Psoas muscle (tissue), 7 donors: ENCODE measurements at regions not wholly inside any gene's neighbourhood (a gene's known extent, or its start where the extent isn't known, plus 50 kb on each side); places are given as distances from the start of the nearest gene placed in this dataset.
A peak's percentile ranks its signal among the peaks of the same experiment; 100 is the strongest.

Experiments
- ATAC-seq, 4 donors: fragments of 200-7000 bp; cut with Tn5 transposase; one replicate each; pipeline ENCODE4 v1.9.1; 2020; ENCODE audit warnings: moderate library complexity in 3 of 4, mild to moderate bottlenecking in 2 of 4
- DNase-seq, 2 donors: peaks; one replicate each; pipeline ENCODE4 v3.0.0-alpha.2; 2020
- H3K27ac ChIP-seq: fragments of 200-600 bp; one replicate; pipeline ENCODE4 v1.8.0; 2022
- H3K27me3 ChIP-seq, 3 donors: fragments of 200-600 bp in 1 of 3; one replicate each; pipeline versions ENCODE4 v1.6.1 to v1.8.0; 2013 to 2022; ENCODE audit warnings: low read length in 2 of 3, mild to moderate bottlenecking in 2 of 3, moderate library complexity in 1 of 3; ENCODE audit not compliant: insufficient read depth in 3 of 3
- H3K36me3 ChIP-seq, 2 donors: fragments of 200-600 bp in 1 of 2; one replicate each; pipeline versions ENCODE4 v1.6.1 to v1.8.0; 2013 to 2022; ENCODE audit warnings: low read depth in 1 of 2, mild to moderate bottlenecking in 1 of 2, moderate library complexity in 1 of 2; ENCODE audit not compliant: insufficient read depth in 1 of 2
- H3K4me1 ChIP-seq: fragments of 200-600 bp; one replicate; pipeline ENCODE4 v1.8.0; 2022
- H3K4me3 ChIP-seq: fragments of 200-600 bp; one replicate; pipeline ENCODE4 v1.8.0; 2022; ENCODE audit warnings: mild to moderate bottlenecking
- H3K9me3 ChIP-seq: fragments of 200-600 bp; one replicate; pipeline ENCODE4 v1.8.0; 2022
- CTCF ChIP-seq: fragments of 200-600 bp; IDR thresholded peaks from one replicate; pipeline ENCODE4 v1.8.0; 2022; ENCODE audit warnings: antibody characterized with exemption
- WGBS, 3 donors: extraction: QIAGEN DNeasy Blood & Tissue Kit; methylation state at CpG; one replicate each; pipeline versions ENCODE4 v1.1.6 to v1.1.7; 2013; 5-methylcytosine and 5-hydroxymethylcytosine counted together
- intact Hi-C, 2 donors: fragments of 100-400 bp; cut with DNase I; formaldehyde crosslinking; loops; one replicate each; pipeline versions ENCODE4 v1.11.0 to v1.14.2; 2022
- donor health status: healthy with polysubstance abuse.
- donor health status: DM: no; HTN: no; CAD: no; lungs with moderate emphysema.
- donor health status: Bipolar disorder and iron deficiency.
- donor health status: healthy.
- donor health status: DM: yes; HTN: yes; CAD: no.
- donor health status: DM: no; HTN: no; CAD: no.
- donor health status: DM: yes; HTN: yes; CAD: no.

- ATAC-seq (peak in 1 of 4 donors; percentile 43), DNase-seq (no peak)
- TF ChIP-seq CTCF, result no peak
- H3K36me3 ChIP-seq, result no peaks in the 10 kb centered on the region
- WGBS, 3 donors, result 10 to 45% (median 41%) methylated on average over 1 of the region's 1 CpG
- intact Hi-C loops, result no loop called here
- no peak overlapping the region for H3K27ac ChIP-seq
- H3K4me3 ChIP-seq, result no peak overlapping the region
- no peaks in the 10 kb centered on the region for H3K27me3 ChIP-seq
- no peaks in the 10 kb centered on the region for H3K9me3 ChIP-seq
- H3K4me1 ChIP-seq, result no peaks in the 10 kb centered on the region
Observed at GRCh38 chr4:110900213-110900769, 277.4 kb upstream of the PITX2 start.

GRCh38 chr4:110902500-110902899, 279.6 kb upstream of the PITX2 start:
- Histone ChIP-seq H3K4me3 (no peak overlapping the region), H3K27ac (no peak overlapping the region), H3K9me3 (no peaks in the 10 kb centered on the region), H3K4me1 (no peaks in the 10 kb centered on the region), H3K36me3 (no peaks in the 10 kb centered on the region), H3K27me3 (no peaks in the 10 kb centered on the region)
- intact Hi-C loops, result no loop called here
- DNase-seq (no peak), ATAC-seq (no peak)
- WGBS, 3 donors, result 54 to 65% (median 61%) methylated on average over 3 of the region's 3 CpGs
- no peak for TF ChIP-seq CTCF

- Histone ChIP-seq H3K4me1 (no peaks in the 10 kb centered on the region), H3K27ac (no peak overlapping the region), H3K27me3 (no peaks in the 10 kb centered on the region), H3K9me3 (no peaks in the 10 kb centered on the region), H3K4me3 (no peak overlapping the region), H3K36me3 (no peaks in the 10 kb centered on the region)
- TF ChIP-seq CTCF, result no peak
- WGBS, 3 donors, result 76 to 80% (median 79%) methylated on average over 6 of the region's 6 CpGs
- ATAC-seq, result no peak
- intact Hi-C loops, result no loop called here
- no peak for DNase-seq
Observed at GRCh38 chr4:110904435-110905065, 281.7 kb upstream of the PITX2 start.

GRCh38 chr4:110905367-110905766, 282.5 kb upstream of the PITX2 start:
- no peaks in the 10 kb centered on the region for H3K27me3 ChIP-seq
- DNase-seq, result no peak
- no peak overlapping the region for H3K27ac ChIP-seq
- no peaks in the 10 kb centered on the region for H3K36me3 ChIP-seq
- intact Hi-C loops, result no loop called here
- H3K4me3 ChIP-seq, result no peak overlapping the region
- no peak for ATAC-seq
- H3K9me3 ChIP-seq, result no peaks in the 10 kb centered on the region
- H3K4me1 ChIP-seq, result no peaks in the 10 kb centered on the region
- no peak for TF ChIP-seq CTCF

- Histone ChIP-seq H3K27me3 (no peaks in the 10 kb centered on the region), H3K4me3 (no peak overlapping the region), H3K36me3 (no peaks in the 10 kb centered on the region), H3K4me1 (no peaks in the 10 kb centered on the region), H3K9me3 (no peaks in the 10 kb centered on the region), H3K27ac (no peak overlapping the region)
- 79 to 84% (median 83%) methylated on average over 1 of the region's 1 CpG for WGBS, 3 donors
- DNase-seq, result no peak
- ATAC-seq, result no peak
- intact Hi-C loops, result no loop called here
- TF ChIP-seq CTCF, result no peak
Observed at GRCh38 chr4:110907801-110908313, 285.0 kb upstream of the PITX2 start.
